NCI-H1436 treated with DMSO at 0.1 percent for 48 hours (cell line): ENCODE measurements at regions not wholly inside any gene's neighbourhood (a gene's known extent, or its start where the extent isn't known, plus 50 kb on each side); places are given as distances from the start of the nearest gene placed in this dataset.
"Not testable (repeated sequence)": the region's sequence is repeated elsewhere in the genome, so short reads cannot be mapped to it uniquely, and the experiment has no call there.

Source experiments
- DNase-seq: peaks from one replicate; lab custom pipeline; 2025; lab: John Stamatoyannopoulos, UW

- no peak for DNase-seq
These were observed 867.8 kb downstream of the TTLL7 start for GRCh38 chr1:83130886-83131691.

GRCh38 chr1:83129107-83129506 is 869.8 kb downstream of the TTLL7 start:
- no peak for DNase-seq

- no peak for DNase-seq
These were observed 873.5 kb downstream of the TTLL7 start for GRCh38 chr1:83125456-83125855.

- DNase-seq: no peak
These were observed 875.9 kb downstream of the TTLL7 start for GRCh38 chr1:83123019-83123418.

GRCh38 chr1:83118472-83118871 is 880.5 kb downstream of the TTLL7 start:
- DNase-seq: no peak

- DNase-seq: not testable (repeated sequence)
These were observed 881.9 kb downstream of the TTLL7 start for GRCh38 chr1:83117030-83117429.

GRCh38 chr1:83115785-83116184 is 883.1 kb downstream of the TTLL7 start:
- no peak for DNase-seq

GRCh38 chr1:83114136-83114834 is 884.6 kb downstream of the TTLL7 start:
- DNase-seq: no peak

- DNase-seq: no peak
These were observed 885.3 kb downstream of the TTLL7 start for GRCh38 chr1:83113652-83114051.

- no peak for DNase-seq
These were observed 886.6 kb downstream of the TTLL7 start for GRCh38 chr1:83112248-83112885.

GRCh38 chr1:83110156-83110555 is 888.8 kb downstream of the TTLL7 start:
- DNase-seq: no peak

GRCh38 chr1:83109692-83110091 is 889.2 kb downstream of the TTLL7 start:
- no peak for DNase-seq

GRCh38 chr1:83104558-83104957 is 894.4 kb downstream of the TTLL7 start:
- no peak for DNase-seq

GRCh38 chr1:83103341-83103740 is 895.6 kb downstream of the TTLL7 start:
- no peak for DNase-seq

GRCh38 chr1:83102630-83103071 is 896.3 kb downstream of the TTLL7 start:
- peak; percentile 3 for DNase-seq

- DNase-seq: no peak
These were observed 897.5 kb downstream of the TTLL7 start for GRCh38 chr1:83101406-83101805.

GRCh38 chr1:83100133-83100532 is 898.8 kb downstream of the TTLL7 start:
- DNase-seq: no peak

- DNase-seq: no peak
These were observed 900.1 kb downstream of the TTLL7 start for GRCh38 chr1:83098791-83099190.

- no peak for DNase-seq
These were observed 900.8 kb downstream of the TTLL7 start for GRCh38 chr1:83098131-83098530.

GRCh38 chr1:83097715-83098114 is 901.2 kb downstream of the TTLL7 start:
- no peak for DNase-seq

GRCh38 chr1:83095570-83095969 is 903.4 kb downstream of the TTLL7 start:
- DNase-seq: no peak

- no peak for DNase-seq
These were observed 908.7 kb downstream of the TTLL7 start for GRCh38 chr1:83090195-83090594.

GRCh38 chr1:83087851-83088250 is 911.1 kb downstream of the TTLL7 start:
- DNase-seq: no peak
